AG10803 (cell line): ENCODE measurements at regions not wholly inside any gene's neighbourhood (a gene's known extent, or its start where the extent isn't known, plus 50 kb on each side); places are given as distances from the start of the nearest gene placed in this dataset.

Source experiments
- DNase-seq: peaks from one replicate; pipeline ENCODE4 v3.0.0; 2010; ENCODE audit warnings: low read depth
- H3K4me3 ChIP-seq: 2 replicates; pipeline ENCODE4 v1.5.1; 2011; ENCODE audit warnings: mild to moderate bottlenecking, low read length, control low read depth
- CTCF ChIP-seq: conservative IDR thresholded peaks from 2 replicates; pipeline ENCODE4 v1.5.1; 2011; ENCODE audit warnings: mild to moderate bottlenecking, low read length, control low read depth, inconsistent platforms

GRCh38 chr10:94043431-94043990 is 49.8 kb downstream of the PLCE1 start:
- no peak overlapping the region for H3K4me3 ChIP-seq
- no peak for DNase-seq
- no peak for TF ChIP-seq CTCF

- H3K4me3 ChIP-seq: no peak overlapping the region
- no peak for DNase-seq
- TF ChIP-seq CTCF: no peak
These were observed 52.4 kb downstream of the PLCE1 start for GRCh38 chr10:94046098-94046497.

- no peak for TF ChIP-seq CTCF
- no peak overlapping the region for H3K4me3 ChIP-seq
- DNase-seq: no peak
These were observed 53.6 kb downstream of the PLCE1 start for GRCh38 chr10:94047293-94047692.

- no peak overlapping the region for H3K4me3 ChIP-seq
- no peak for TF ChIP-seq CTCF
- DNase-seq: no peak
These were observed 56.2 kb downstream of the PLCE1 start for GRCh38 chr10:94049911-94050310.

GRCh38 chr10:94052281-94052680 is 58.5 kb downstream of the PLCE1 start:
- TF ChIP-seq CTCF: no peak
- DNase-seq: no peak
- H3K4me3 ChIP-seq: no peak overlapping the region

- DNase-seq: peak; percentile 77
- TF ChIP-seq CTCF: peak; percentile 29; the same call in 1 of the 2 replicates
These were observed 59.4 kb downstream of the PLCE1 start for GRCh38 chr10:94052866-94053791.

More at GRCh38 chr10:94052866-94053791, 59.4 kb downstream of the PLCE1 start:
- H3K4me3 ChIP-seq: peak overlapping the region; percentile 32
